ENCODE measurements at regions not wholly inside any gene's neighbourhood (a gene's known extent, or its start where the extent isn't known, plus 50 kb on each side); places are given as distances from the start of the nearest gene placed in this dataset.

DNA sequence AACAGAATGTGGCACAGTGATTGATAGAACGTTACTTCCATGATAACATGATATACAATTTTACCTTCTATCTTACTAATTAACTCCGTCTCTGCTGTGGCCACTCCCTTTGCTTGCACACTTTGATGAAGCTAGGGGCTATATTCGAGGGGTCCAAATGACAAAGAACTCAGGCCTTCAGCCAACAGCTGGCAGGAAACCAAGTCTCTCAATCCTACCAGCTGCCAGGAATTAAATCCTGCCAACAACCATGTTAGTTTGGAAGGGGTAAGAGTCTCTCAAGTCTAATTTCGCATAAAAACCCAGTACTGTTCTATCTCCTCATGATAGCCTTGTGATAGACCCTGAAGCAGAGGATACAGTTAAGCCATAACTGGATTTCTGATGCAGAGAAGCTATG, 1122.9 kb upstream of the PCDH10 start:
- TF ChIP-seq POLR2A (IDR thresholded peaks at IDR 0.05) = no peak
- TF ChIP-seq, protein P1, sequence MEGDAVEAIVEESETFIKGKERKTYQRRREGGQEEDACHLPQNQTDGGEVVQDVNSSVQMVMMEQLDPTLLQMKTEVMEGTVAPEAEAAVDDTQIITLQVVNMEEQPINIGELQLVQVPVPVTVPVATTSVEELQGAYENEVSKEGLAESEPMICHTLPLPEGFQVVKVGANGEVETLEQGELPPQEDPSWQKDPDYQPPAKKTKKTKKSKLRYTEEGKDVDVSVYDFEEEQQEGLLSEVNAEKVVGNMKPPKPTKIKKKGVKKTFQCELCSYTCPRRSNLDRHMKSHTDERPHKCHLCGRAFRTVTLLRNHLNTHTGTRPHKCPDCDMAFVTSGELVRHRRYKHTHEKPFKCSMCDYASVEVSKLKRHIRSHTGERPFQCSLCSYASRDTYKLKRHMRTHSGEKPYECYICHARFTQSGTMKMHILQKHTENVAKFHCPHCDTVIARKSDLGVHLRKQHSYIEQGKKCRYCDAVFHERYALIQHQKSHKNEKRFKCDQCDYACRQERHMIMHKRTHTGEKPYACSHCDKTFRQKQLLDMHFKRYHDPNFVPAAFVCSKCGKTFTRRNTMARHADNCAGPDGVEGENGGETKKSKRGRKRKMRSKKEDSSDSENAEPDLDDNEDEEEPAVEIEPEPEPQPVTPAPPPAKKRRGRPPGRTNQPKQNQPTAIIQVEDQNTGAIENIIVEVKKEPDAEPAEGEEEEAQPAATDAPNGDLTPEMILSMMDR (IDR thresholded peaks at IDR 0.05) = no peak

Data from lower leg skin (tissue), 3 donors.